GM21619 (cell line): ENCODE measurements at regions not wholly inside any gene's neighbourhood (a gene's known extent, or its start where the extent isn't known, plus 50 kb on each side); places are given as distances from the start of the nearest gene placed in this dataset.

Source experiments
- ATAC-seq: cut with Tn5 transposase; IDR thresholded peaks from one replicate; pipeline ENCODE4 v1.9.1; 2021; ENCODE audit not compliant: unreplicated experiment

- no peak for ATAC-seq
Measured at GRCh38 chr4:30930276-30930675, 210.1 kb downstream of the PCDH7 start.

- no peak for ATAC-seq
Measured at GRCh38 chr4:30932581-30932980, 212.4 kb downstream of the PCDH7 start.

- ATAC-seq, result no peak
Measured at GRCh38 chr4:30939069-30939468, 218.9 kb downstream of the PCDH7 start.

- ATAC-seq, result no peak
Measured at GRCh38 chr4:30939684-30940083, 219.5 kb downstream of the PCDH7 start.

DNA sequence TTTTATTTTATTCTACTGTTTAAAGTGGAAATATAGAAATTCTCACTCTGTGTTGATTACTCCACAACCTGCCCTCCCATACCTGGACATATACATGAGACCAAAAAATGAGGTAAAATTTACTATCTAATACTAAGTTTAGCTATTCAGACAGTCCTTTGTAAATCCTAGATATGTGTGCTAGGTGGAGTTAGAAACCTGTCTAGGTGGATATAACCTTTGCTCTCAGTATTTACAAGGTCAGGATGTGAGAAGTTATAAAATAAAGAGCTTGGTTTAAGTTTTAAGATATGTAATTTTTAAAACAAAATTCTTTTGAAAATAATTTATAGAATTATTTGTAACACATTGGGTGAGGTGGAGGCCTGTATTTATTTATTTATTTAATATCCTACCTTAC is 221.5 kb downstream of the PCDH7 start:
- no peak for ATAC-seq

DNA sequence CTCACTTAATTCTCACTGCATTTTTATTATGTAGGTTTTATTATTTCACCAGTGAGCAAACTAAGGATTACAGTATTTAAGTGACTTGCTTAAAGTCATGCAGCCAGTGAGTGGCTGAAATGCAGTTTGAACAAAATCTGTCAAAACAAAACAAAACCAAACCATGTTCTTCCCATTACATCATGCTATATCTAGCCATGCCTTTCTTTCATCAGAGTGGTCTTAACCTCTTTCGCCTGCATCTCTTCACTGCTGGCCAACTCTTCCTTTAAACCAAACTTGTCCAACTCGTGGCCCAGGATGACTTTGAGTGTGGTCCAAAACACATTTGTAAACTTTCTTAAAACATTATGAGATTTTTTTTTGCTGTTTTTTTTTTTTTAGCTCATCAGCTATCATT is 223.2 kb downstream of the PCDH7 start:
- no peak for ATAC-seq

DNA sequence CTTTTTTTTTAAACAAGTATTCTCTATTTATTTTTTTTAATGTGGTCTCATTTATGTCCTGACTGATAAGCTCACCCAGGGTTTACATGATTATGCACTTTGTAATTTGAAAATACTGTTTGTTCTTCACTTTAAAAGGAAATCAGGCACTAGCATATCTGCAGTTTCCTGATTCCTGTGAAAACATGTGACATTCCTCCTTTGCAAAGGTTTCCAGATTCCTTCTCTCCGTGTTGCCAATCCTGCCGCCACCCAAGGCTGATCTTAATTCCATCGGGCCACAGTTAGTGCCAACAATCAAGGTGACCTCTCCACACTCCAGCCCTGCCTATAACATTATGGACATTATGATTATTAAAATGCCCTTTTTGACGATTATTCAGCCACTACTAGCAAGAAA is 225.4 kb downstream of the PCDH7 start:
- no peak for ATAC-seq

GRCh38 chr4:30946288-30946687 is 226.1 kb downstream of the PCDH7 start:
- no peak for ATAC-seq

- no peak for ATAC-seq
Measured at GRCh38 chr4:30948653-30949052, 228.5 kb downstream of the PCDH7 start.

DNA sequence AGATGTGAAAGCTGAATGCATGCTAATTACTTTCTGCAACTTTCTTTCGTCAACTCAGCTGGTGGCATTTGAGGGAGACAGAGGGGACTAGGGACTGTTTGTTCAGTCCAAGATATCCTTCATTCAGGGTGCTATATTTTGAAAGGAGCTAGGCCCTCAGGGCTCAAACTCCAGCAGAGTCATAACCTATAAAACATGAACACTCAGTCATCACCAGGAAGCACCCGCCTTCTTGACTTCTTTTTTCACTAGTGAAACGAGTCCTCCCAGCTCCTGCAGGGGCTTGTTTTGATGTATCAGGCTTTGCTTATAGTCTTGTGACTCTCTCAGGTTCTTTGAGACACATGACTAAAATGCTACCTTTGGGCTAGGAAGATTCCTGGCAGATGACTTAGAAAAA is 230.6 kb downstream of the PCDH7 start:
- no peak for ATAC-seq

- no peak for ATAC-seq
Measured at GRCh38 chr4:30952526-30953219, 232.5 kb downstream of the PCDH7 start.

- no peak for ATAC-seq
Measured at GRCh38 chr4:30953799-30954198, 233.6 kb downstream of the PCDH7 start.

GRCh38 chr4:30956916-30957315 is 236.7 kb downstream of the PCDH7 start:
- ATAC-seq, result no peak

DNA sequence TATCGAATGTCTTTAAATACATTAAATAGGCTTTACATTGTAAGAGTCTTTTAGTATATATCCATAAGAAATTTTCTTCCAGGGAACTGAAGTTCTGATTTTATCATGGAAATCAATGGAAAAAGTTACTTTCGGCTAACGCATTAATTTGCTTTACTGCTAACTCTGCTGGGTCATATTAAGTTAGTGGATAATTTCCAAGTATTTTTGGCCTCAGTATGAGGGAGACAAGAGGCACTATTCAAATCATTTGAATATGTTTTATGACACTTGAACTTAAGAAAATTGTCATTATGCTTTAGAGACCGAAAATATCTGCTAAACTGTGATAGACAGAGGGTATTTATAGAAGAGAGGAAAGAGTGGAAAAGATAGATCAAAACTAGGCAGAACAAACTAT is 237.5 kb downstream of the PCDH7 start:
- no peak for ATAC-seq

DNA sequence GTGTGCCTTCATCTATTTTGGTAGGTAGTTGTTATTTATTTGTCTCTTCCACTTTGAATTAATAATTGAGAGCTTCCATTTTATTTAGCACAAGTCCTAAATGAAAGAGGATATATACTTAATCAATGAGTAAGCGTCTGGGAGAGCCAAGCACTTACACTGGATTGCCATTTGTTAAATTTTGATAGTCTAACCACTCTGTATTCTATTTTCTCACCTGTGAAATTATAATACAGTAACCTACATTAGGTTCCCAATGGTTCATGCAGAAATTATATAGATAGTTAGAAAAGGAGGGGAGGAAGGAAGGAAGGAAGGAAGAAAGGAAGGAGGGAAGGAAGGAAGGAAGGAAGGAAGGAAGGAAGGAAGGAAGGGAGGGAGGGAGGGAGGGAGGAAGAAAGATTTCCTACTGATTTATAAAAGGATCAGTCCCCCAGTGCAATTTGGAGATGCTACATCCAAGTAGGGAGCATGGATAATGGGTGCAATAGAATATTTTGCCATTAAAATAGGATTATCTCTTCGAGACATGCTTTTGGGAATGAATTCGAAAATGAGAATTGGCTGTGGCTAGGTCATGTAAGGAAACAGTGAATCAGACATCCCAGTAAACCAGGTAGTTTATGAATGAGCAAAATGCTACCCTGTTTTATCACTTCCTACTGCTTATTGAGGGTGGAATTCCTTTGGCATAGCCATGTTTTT is 239.8 kb downstream of the PCDH7 start:
- ATAC-seq, result no peak

DNA sequence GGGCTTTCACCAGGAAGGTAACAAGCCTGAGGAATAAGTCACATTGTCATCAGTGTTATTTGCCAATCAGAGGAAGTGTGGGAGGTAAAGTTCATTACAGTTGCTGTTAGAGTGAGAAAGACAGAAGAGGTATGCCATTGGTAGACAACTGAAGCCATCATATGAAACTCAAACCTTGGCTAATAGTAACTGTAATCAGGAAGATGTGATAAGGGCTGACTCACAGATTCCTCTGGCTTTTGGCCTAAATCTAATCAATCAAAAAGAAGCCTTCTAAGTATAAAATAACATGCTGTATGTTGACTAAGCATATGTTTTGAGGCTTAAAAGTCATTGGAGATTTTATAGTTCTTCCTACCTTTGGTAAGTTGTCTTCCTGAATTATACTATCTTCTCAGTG is 242.8 kb downstream of the PCDH7 start:
- ATAC-seq, result no peak

GRCh38 chr4:30968926-30969325 is 248.8 kb downstream of the PCDH7 start:
- no peak for ATAC-seq

GRCh38 chr4:30972542-30972941 is 252.4 kb downstream of the PCDH7 start:
- no peak for ATAC-seq

- ATAC-seq, result no peak
Measured at GRCh38 chr4:30973993-30974392, 253.8 kb downstream of the PCDH7 start.

GRCh38 chr4:30979402-30979801 is 259.2 kb downstream of the PCDH7 start:
- ATAC-seq, result no peak

DNA sequence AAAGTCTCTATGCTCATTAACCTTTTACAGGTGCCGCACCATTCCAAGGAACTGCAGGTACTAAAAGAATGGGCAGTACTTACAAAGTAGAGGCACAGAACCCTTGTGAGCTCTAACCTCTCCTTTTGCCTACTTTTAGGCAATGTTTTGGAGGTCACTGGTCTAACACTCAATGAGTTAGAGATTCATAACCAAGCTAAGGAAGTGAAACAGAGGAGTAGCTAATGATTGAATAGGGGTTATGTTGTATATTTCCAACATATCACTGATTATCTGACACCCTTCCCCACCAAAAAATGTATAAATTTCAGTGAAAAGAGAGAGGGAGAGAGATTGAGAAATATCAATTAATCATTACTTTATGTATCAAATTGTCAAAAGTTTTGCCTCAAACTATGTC is 269.3 kb downstream of the PCDH7 start:
- ATAC-seq, result no peak

DNA sequence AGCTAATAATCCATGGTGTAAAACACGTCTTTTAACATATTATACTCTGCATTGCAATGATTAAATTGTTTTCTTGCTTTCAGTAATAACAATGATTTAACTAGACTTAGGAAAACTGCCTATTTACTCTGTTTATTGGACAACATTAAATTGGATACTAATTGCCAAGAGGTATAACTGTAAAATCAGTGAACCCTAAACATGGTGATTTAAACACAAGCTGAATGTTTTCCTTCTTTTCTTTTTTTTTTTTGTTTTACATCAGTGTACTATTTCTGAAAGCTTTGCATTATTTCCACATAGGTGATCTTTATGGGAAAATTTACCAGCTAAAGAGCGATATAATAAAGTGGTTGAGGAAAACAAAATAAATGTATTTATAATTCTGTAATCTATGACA is 276.7 kb downstream of the PCDH7 start:
- ATAC-seq, result no peak

- ATAC-seq, result no peak
Measured at GRCh38 chr4:31005037-31005436, 284.9 kb downstream of the PCDH7 start.
